ENCODE measurements at regions not wholly inside any gene's neighbourhood (a gene's known extent, or its start where the extent isn't known, plus 50 kb on each side); places are given as distances from the start of the nearest gene placed in this dataset.

DNA sequence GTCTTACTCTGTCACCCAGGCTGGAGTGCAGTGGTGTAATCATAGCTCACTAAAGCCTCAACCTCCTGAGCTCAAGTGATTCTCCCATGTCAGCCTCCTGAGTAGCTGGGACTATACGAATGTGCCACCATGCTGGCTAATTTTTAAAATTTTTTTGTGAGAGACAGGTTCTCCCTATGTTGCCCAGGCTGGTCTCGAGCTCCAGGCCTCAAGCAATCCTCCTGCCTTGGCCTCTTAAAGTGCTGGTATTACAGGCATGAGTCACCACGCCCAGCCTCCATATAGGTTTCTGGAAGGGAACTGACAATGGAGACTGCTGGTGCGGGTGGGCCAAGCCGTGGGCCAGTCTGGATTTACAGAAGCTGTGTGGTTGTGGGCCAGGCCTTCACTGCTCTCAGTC, 189.2 kb downstream of the URI1 start (continued):
- TF ChIP-seq GATA2 (CRISPR knock-in tag; IDR thresholded peaks at IDR 0.05) (no peak), CHD2 (IDR thresholded peaks at IDR 0.05; ENCODE audit: low read length, partially characterized antibody) (no peak), RXRA (IDR thresholded peaks at IDR 0.05; ENCODE audit: borderline replicate concordance, low read depth) (no peak)
- TF ChIP-seq, protein P1, sequence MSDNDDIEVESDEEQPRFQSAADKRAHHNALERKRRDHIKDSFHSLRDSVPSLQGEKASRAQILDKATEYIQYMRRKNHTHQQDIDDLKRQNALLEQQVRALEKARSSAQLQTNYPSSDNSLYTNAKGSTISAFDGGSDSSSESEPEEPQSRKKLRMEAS (IDR thresholded peaks at IDR 0.05; ENCODE audit: low read depth) = no peak

DNA sequence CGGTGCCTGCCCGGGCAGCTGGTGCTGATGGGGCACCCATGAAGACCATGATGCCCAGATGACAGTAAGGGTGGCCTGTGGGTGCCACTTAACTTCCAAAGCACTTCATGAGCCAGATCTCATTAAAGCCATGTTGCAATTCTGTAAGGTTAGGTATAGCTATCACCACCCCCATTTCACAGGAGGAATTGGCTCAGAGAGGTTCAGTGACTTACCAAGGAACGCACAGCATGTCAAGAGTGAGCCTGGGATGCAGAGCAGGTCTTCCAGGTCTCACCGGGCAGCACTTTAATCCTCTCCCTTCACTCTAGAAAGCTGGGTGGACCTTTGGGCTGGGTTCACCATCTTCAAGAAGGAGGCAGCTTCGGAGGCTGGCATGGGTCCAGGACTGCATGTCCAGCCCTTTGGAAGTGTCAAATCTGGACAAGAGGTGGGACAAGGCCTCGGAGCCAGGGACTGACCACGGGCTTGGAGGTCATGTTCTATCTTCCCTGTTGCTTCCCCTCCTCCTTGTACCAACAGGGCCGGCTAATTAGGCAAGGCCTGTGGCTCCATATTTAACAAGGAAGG, 189.8 kb downstream of the URI1 start:
- Histone ChIP-seq H3K9ac (no peak overlapping the region), H3K4me2 (no peak overlapping the region), H3K27ac (ENCODE audit: low read depth in 2 of 2, low read length in 1 of 2) (no peak overlapping the region), H4K20me1 (ENCODE audit: insufficient read depth) (no peaks in the 10 kb centered on the region), H3K79me2 (ENCODE audit: insufficient read depth) (no peaks in the 10 kb centered on the region), H3K4me1 (ENCODE audit: control insufficient read depth in 1 of 2, insufficient read depth in 2 of 2, low read depth in 1 of 2, low read length in 1 of 2) (peaks cover 0 to 32% of the 10 kb centered on the region in 2 experiments; a peak in 2 of 4 replicates), H2AFZ (ENCODE audit: low read depth) (no peak overlapping the region), H3K9me3 (no peaks in the 10 kb centered on the region), H3F3A (replicated peaks; ENCODE audit: insufficient read depth) (no peaks in the 10 kb centered on the region), H3K36me3 (replicated peaks in 1 of 2; ENCODE audit: control insufficient read depth in 1 of 2, insufficient read depth in 2 of 2, low read length in 1 of 2) (no peaks in the 10 kb centered on the region), H3K9me2 (no peaks in the 10 kb centered on the region), H3K27me3 (ENCODE audit: insufficient read depth) (no peaks in the 10 kb centered on the region), H3K4me3 (ENCODE audit: low read depth in 2 of 2, low read length in 1 of 2) (no peak overlapping the region)
- POLR2A ChIA-PET = no interaction called here
- CTCF ChIA-PET = interaction anchor here (1.0 to 1.8 kb wide), 4 partner anchors 8 to 129 kb away, joined by 3 to 8 read pairs (median 3); no protein-coding TSS in a partner anchor
- no peak for DNase-seq
- 52% methylated on average over 7 of the region's 8 CpGs for WGBS (ENCODE audit: low lambda C conversion rate)
- TF ChIP-seq, protein P2, sequence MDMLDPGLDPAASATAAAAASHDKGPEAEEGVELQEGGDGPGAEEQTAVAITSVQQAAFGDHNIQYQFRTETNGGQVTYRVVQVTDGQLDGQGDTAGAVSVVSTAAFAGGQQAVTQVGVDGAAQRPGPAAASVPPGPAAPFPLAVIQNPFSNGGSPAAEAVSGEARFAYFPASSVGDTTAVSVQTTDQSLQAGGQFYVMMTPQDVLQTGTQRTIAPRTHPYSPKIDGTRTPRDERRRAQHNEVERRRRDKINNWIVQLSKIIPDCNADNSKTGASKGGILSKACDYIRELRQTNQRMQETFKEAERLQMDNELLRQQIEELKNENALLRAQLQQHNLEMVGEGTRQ (IDR thresholded peaks at IDR 0.05; ENCODE audit: borderline replicate concordance, low read depth, low read length) = no peak
- TF ChIP-seq RXRA (IDR thresholded peaks at IDR 0.05; ENCODE audit: borderline replicate concordance, low read depth) = no peak
- TF ChIP-seq RAD21 (IDR thresholded peaks at IDR 0.05; ENCODE audit: low read length) = no peak
- no peak for TF ChIP-seq CHD2 (IDR thresholded peaks at IDR 0.05; ENCODE audit: low read length, partially characterized antibody)
- no peak for TF ChIP-seq MXI1 (IDR thresholded peaks at IDR 0.05; ENCODE audit: low read depth, low read length)
- TF ChIP-seq SMC3 (IDR thresholded peaks at IDR 0.05; ENCODE audit: low read depth, low read length) = no peak
- TF ChIP-seq, protein P3, sequence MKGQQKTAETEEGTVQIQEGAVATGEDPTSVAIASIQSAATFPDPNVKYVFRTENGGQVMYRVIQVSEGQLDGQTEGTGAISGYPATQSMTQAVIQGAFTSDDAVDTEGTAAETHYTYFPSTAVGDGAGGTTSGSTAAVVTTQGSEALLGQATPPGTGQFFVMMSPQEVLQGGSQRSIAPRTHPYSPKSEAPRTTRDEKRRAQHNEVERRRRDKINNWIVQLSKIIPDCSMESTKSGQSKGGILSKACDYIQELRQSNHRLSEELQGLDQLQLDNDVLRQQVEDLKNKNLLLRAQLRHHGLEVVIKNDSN (IDR thresholded peaks at IDR 0.05; ENCODE audit: borderline replicate concordance, low read depth) = no peak
- TF ChIP-seq, protein P4, sequence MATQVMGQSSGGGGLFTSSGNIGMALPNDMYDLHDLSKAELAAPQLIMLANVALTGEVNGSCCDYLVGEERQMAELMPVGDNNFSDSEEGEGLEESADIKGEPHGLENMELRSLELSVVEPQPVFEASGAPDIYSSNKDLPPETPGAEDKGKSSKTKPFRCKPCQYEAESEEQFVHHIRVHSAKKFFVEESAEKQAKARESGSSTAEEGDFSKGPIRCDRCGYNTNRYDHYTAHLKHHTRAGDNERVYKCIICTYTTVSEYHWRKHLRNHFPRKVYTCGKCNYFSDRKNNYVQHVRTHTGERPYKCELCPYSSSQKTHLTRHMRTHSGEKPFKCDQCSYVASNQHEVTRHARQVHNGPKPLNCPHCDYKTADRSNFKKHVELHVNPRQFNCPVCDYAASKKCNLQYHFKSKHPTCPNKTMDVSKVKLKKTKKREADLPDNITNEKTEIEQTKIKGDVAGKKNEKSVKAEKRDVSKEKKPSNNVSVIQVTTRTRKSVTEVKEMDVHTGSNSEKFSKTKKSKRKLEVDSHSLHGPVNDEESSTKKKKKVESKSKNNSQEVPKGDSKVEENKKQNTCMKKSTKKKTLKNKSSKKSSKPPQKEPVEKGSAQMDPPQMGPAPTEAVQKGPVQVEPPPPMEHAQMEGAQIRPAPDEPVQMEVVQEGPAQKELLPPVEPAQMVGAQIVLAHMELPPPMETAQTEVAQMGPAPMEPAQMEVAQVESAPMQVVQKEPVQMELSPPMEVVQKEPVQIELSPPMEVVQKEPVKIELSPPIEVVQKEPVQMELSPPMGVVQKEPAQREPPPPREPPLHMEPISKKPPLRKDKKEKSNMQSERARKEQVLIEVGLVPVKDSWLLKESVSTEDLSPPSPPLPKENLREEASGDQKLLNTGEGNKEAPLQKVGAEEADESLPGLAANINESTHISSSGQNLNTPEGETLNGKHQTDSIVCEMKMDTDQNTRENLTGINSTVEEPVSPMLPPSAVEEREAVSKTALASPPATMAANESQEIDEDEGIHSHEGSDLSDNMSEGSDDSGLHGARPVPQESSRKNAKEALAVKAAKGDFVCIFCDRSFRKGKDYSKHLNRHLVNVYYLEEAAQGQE (IDR thresholded peaks at IDR 0.05; ENCODE audit: low read depth, low read length) = no peak
- TF ChIP-seq RCOR1 (IDR thresholded peaks at IDR 0.05; ENCODE audit: low read length) = no peak
- no peak for TF ChIP-seq SIN3A (IDR thresholded peaks at IDR 0.05; ENCODE audit: borderline replicate concordance, low read depth, low read length)

Data from SK-N-SH (cell line).